HG03108 (cell line): ENCODE measurements at regions not wholly inside any gene's neighbourhood (a gene's known extent, or its start where the extent isn't known, plus 50 kb on each side); places are given as distances from the start of the nearest gene placed in this dataset.
"Not testable (repeated sequence)": the region's sequence is repeated elsewhere in the genome, so short reads cannot be mapped to it uniquely, and the experiment has no call there.

Experiments
- ATAC-seq: cut with Tn5 transposase; IDR thresholded peaks from one replicate; pipeline ENCODE4 v1.9.1; 2021; ENCODE audit warnings: moderate library complexity; ENCODE audit not compliant: unreplicated experiment

GRCh38 chr12:89072294-89073026 lies 279.8 kb downstream of the DUSP6 start:
- no peak for ATAC-seq

- no peak for ATAC-seq
Observed at GRCh38 chr12:89070603-89071002, 281.7 kb downstream of the DUSP6 start.

GRCh38 chr12:89069431-89069830 lies 282.9 kb downstream of the DUSP6 start:
- ATAC-seq, result no peak

- no peak for ATAC-seq
Observed at GRCh38 chr12:89067421-89068187, 284.7 kb downstream of the DUSP6 start.

- no peak for ATAC-seq
Observed at GRCh38 chr12:89064780-89065179, 287.5 kb downstream of the DUSP6 start.

- ATAC-seq, result no peak
Observed at GRCh38 chr12:89064151-89064550, 288.1 kb downstream of the DUSP6 start.

- ATAC-seq, result peak; percentile 54
Observed at GRCh38 chr12:89062996-89063395, 289.3 kb downstream of the DUSP6 start.

- no peak for ATAC-seq
Observed at GRCh38 chr12:89059721-89060541, 292.4 kb downstream of the DUSP6 start.

- ATAC-seq, result no peak
Observed at GRCh38 chr12:89059056-89059455, 293.2 kb downstream of the DUSP6 start.

GRCh38 chr12:89058402-89058801 lies 293.9 kb downstream of the DUSP6 start:
- no peak for ATAC-seq

GRCh38 chr12:89053817-89054216 lies 298.5 kb downstream of the DUSP6 start:
- ATAC-seq, result not testable (repeated sequence)

GRCh38 chr12:89051065-89051677 lies 301.1 kb downstream of the DUSP6 start:
- no peak for ATAC-seq

GRCh38 chr12:89047856-89048418 lies 304.4 kb downstream of the DUSP6 start:
- ATAC-seq, result no peak

- ATAC-seq, result no peak
Observed at GRCh38 chr12:89041078-89041477, 311.2 kb downstream of the DUSP6 start.

GRCh38 chr12:89040146-89040964 lies 311.9 kb downstream of the DUSP6 start:
- peak; percentile 100 for ATAC-seq

- ATAC-seq, result no peak
Observed at GRCh38 chr12:89038831-89039512, 313.3 kb downstream of the DUSP6 start.

GRCh38 chr12:89033062-89033461 lies 319.2 kb downstream of the DUSP6 start:
- ATAC-seq, result no peak

- ATAC-seq, result no peak
Observed at GRCh38 chr12:89029961-89030360, 322.3 kb downstream of the DUSP6 start.

GRCh38 chr12:89024580-89024979 lies 327.7 kb downstream of the DUSP6 start:
- no peak for ATAC-seq
